Upper lobe of left lung (tissue), 6 donors: ENCODE measurements at regions not wholly inside any gene's neighbourhood (a gene's known extent, or its start where the extent isn't known, plus 50 kb on each side); places are given as distances from the start of the nearest gene placed in this dataset.

Experiments
- ATAC-seq, 2 donors: fragments of 200-7000 bp; cut with Tn5 transposase; one replicate each; pipeline ENCODE4 v1.9.1; 2022; ENCODE audit warnings: mild to moderate bottlenecking in 2 of 2, moderate library complexity in 2 of 2; ENCODE audit not compliant: low FRiP score in 2 of 2
- DNase-seq, 2 donors: peaks; one replicate each; pipeline ENCODE4 v3.0.0-alpha.2; 2019 to 2020
- H3K27ac ChIP-seq, 4 donors: fragments of 200-600 bp; sonication (generic); one replicate each; pipeline ENCODE4 v1.5.1; 2016 to 2019
- H3K27me3 ChIP-seq, 4 donors: fragments of 200-600 bp; sonication (generic); one replicate each; pipeline ENCODE4 v1.5.1; 2017 to 2019
- H3K36me3 ChIP-seq, 4 donors: fragments of 200-600 bp; sonication (generic); one replicate each; pipeline ENCODE4 v1.5.1; 2016 to 2019
- H3K4me1 ChIP-seq, 4 donors: fragments of 200-600 bp; sonication (generic); one replicate each; pipeline ENCODE4 v1.5.1; 2018 to 2019
- H3K4me3 ChIP-seq, 4 donors: fragments of 200-600 bp; sonication (generic); one replicate each; pipeline ENCODE4 v1.5.1; 2017 to 2019; ENCODE audit warnings: mild to moderate bottlenecking in 2 of 4, moderate library complexity in 1 of 4
- H3K9me3 ChIP-seq, 4 donors: fragments of 200-600 bp; sonication (generic); one replicate each; pipeline ENCODE4 v1.5.1; 2018 to 2019
- CTCF ChIP-seq, 6 experiments: fragments of 450-650 bp in 4 of 6; fragments of 200-600 bp in 2 of 6; sonication (generic) in 2 of 6; IDR thresholded peaks; one replicate each; pipeline ENCODE4 v1.5.1; 2016 to 2019; ENCODE audit warnings: antibody characterized with exemption in 6 of 6
- EP300 ChIP-seq, 4 donors: sonication (generic); formaldehyde crosslinking; IDR thresholded peaks; one replicate each; pipeline ENCODE4 v1.5.1; 2017; ENCODE audit warnings: antibody characterized with exemption in 4 of 4, control low read depth in 2 of 4
- POLR2A ChIP-seq, 4 donors: fragments of 450-650 bp; IDR thresholded peaks; one replicate each; pipeline ENCODE4 v1.5.1; 2016 to 2017; ENCODE audit warnings: antibody characterized with exemption in 4 of 4, mild to moderate bottlenecking in 2 of 4
- POLR2AphosphoS5 ChIP-seq, 2 donors: sonication (generic); formaldehyde crosslinking; IDR thresholded peaks; one replicate each; pipeline ENCODE4 v1.5.1; 2017; ENCODE audit warnings: antibody characterized with exemption in 2 of 2
- WGBS, 2 donors: methylation state at CpG; one replicate each; pipeline ENCODE4 v1.1.5; 2017 to 2018; 5-methylcytosine and 5-hydroxymethylcytosine counted together
- donor health status: DM: no; HTN: no; CAD: no; lungs with moderate emphysema.
- donor health status: DM: no; HTN: yes; CAD: no; lungs with severe emphysema.

- 51 to 54% methylated on average over 4 of the region's 4 CpGs for WGBS, 2 donors
- no peak for ATAC-seq
- no peak overlapping the region for H3K4me3 ChIP-seq
Observed at GRCh38 chr13:74920361-74920760, 561.6 kb downstream of the TBC1D4 start.

GRCh38 chr13:74919914-74920313, 562.1 kb downstream of the TBC1D4 start:
- Histone ChIP-seq H3K4me3 (no peak overlapping the region), H3K36me3 (no peaks in the 10 kb centered on the region), H3K27me3 (no peaks in the 10 kb centered on the region), H3K9me3 (peaks cover 0 to 3% (median 0%) of the 10 kb centered on the region in 4 donors), H3K4me1 (no peaks in the 10 kb centered on the region), H3K27ac (no peak overlapping the region)
- TF ChIP-seq CTCF (IDR thresholded peaks at IDR 0.05) (no peak), POLR2A (IDR thresholded peaks at IDR 0.05) (no peak), POLR2AphosphoS5 (IDR thresholded peaks at IDR 0.05) (no peak), EP300 (IDR thresholded peaks at IDR 0.05) (no peak)
- DNase-seq (no peak), ATAC-seq (no peak)

More at GRCh38 chr13:74920361-74920760, 561.6 kb downstream of the TBC1D4 start:
- H3K27ac ChIP-seq = no peak overlapping the region
- no peak for DNase-seq
- TF ChIP-seq POLR2AphosphoS5 (IDR thresholded peaks at IDR 0.05) = no peak
- no peak for TF ChIP-seq EP300 (IDR thresholded peaks at IDR 0.05)
- TF ChIP-seq POLR2A (IDR thresholded peaks at IDR 0.05) = no peak
- TF ChIP-seq CTCF (IDR thresholded peaks at IDR 0.05) = no peak
- H3K4me1 ChIP-seq = no peaks in the 10 kb centered on the region
- peaks cover 0 to 3% (median 0%) of the 10 kb centered on the region in 4 donors for H3K9me3 ChIP-seq
- H3K36me3 ChIP-seq = no peaks in the 10 kb centered on the region
- no peaks in the 10 kb centered on the region for H3K27me3 ChIP-seq

- no peaks in the 10 kb centered on the region for H3K4me1 ChIP-seq
- H3K36me3 ChIP-seq = no peaks in the 10 kb centered on the region
- DNase-seq = no peak
- H3K4me3 ChIP-seq = no peak overlapping the region
- 89 to 92% methylated on average over 2 of the region's 2 CpGs for WGBS, 2 donors
- ATAC-seq = no peak
- TF ChIP-seq POLR2A (IDR thresholded peaks at IDR 0.05) (no peak), EP300 (IDR thresholded peaks at IDR 0.05) (no peak), CTCF (IDR thresholded peaks at IDR 0.05) (no peak), POLR2AphosphoS5 (IDR thresholded peaks at IDR 0.05) (no peak)
- no peaks in the 10 kb centered on the region for H3K27me3 ChIP-seq
- no peak overlapping the region for H3K27ac ChIP-seq
- no peaks in the 10 kb centered on the region for H3K9me3 ChIP-seq
Observed at GRCh38 chr13:74912898-74913297, 569.1 kb downstream of the TBC1D4 start.

GRCh38 chr13:74910415-74910814, 571.6 kb downstream of the TBC1D4 start:
- 93 to 94% methylated on average over 5 of the region's 5 CpGs for WGBS, 2 donors
- Histone ChIP-seq H3K27ac (no peak overlapping the region), H3K4me3 (no peak overlapping the region), H3K27me3 (no peaks in the 10 kb centered on the region), H3K36me3 (no peaks in the 10 kb centered on the region), H3K4me1 (no peaks in the 10 kb centered on the region), H3K9me3 (no peaks in the 10 kb centered on the region)
- ATAC-seq (no peak), DNase-seq (no peak)
- no peak for TF ChIP-seq POLR2A (IDR thresholded peaks at IDR 0.05)
- TF ChIP-seq EP300 (IDR thresholded peaks at IDR 0.05) = no peak
- TF ChIP-seq POLR2AphosphoS5 (IDR thresholded peaks at IDR 0.05) = no peak
- TF ChIP-seq CTCF (IDR thresholded peaks at IDR 0.05) = no peak

GRCh38 chr13:74907788-74908187, 574.2 kb downstream of the TBC1D4 start:
- H3K27ac ChIP-seq = no peak overlapping the region
- H3K27me3 ChIP-seq = no peaks in the 10 kb centered on the region
- H3K9me3 ChIP-seq = no peaks in the 10 kb centered on the region
- no peaks in the 10 kb centered on the region for H3K4me1 ChIP-seq
- no peaks in the 10 kb centered on the region for H3K36me3 ChIP-seq
- ATAC-seq = no peak
- H3K4me3 ChIP-seq = no peak overlapping the region
- DNase-seq = no peak
- 33 to 47% methylated on average over 5 of the region's 5 CpGs for WGBS, 2 donors
- no peak for TF ChIP-seq POLR2A (IDR thresholded peaks at IDR 0.05)
- no peak for TF ChIP-seq POLR2AphosphoS5 (IDR thresholded peaks at IDR 0.05)
- no peak for TF ChIP-seq EP300 (IDR thresholded peaks at IDR 0.05)
- TF ChIP-seq CTCF (IDR thresholded peaks at IDR 0.05) = no peak
